Mucosa of gallbladder (tissue), 1 donor: ENCODE measurements at regions not wholly inside any gene's neighbourhood (a gene's known extent, or its start where the extent isn't known, plus 50 kb on each side); places are given as distances from the start of the nearest gene placed in this dataset.
"Not testable (repeated sequence)": the region's sequence is repeated elsewhere in the genome, so short reads cannot be mapped to it uniquely, and the experiment has no call there.

ENCODE experiments used
- DNase-seq: peaks from one replicate; pipeline ENCODE4 v3.0.0-alpha.2; 2020; ENCODE audit warnings: low spot score
- donor health status: DM: no; HTN: no; CAD: no.

DNA sequence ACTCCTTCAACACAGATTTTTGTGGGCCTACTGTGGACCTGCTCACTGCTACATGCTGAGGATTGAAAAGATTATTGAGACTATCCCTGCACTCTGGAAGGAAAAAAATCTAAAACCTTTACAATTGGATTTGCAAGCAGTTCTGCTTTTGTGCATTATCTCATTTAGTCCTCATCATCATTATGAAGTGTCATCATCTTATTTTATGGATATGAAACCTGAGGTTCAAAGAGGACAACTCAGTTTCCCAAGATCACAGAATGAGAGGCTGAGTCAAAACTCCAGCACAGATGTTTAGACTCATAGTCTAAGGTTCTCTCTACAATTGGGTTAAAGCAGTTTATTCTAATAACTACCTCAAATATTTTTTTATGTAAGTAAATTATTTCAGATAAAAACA lies 160.2 kb upstream of the MARCKS start:
- no peak for DNase-seq

DNA sequence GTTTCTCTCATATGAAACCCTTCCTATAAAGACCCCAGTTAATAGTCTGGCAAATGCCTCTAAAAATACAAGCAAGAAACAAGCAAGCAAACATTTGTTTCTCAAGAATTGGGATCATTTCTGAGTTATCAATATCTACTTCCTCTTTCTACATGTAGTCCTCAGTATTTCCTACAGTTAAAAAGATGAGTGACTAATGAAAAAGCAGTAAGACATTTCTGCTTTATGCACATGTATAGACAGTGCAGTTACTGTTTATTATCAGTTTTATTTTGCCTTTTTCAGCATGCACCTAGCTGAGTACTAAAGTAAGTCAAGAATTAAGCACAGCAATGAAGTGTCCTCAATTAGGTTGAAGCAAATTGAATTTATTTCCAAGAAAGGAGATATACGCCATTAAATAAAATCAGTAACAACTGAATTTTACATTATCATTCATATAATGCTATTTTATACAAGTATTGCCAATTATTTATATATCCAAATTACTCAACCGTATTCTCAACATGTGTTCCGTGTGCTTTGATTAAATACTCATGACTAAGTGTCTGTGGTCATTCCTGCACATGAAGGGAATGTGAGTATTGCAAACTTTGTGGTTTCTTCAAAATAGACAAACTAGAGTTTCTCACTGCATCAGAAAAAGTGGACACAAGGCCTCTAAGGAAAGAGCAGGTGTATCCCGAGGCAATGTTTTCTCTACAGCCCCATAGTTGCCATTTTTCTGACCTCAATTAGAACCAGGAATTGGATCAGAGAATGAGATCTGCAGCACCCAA lies 159.3 kb upstream of the MARCKS start:
- DNase-seq: no peak

DNA sequence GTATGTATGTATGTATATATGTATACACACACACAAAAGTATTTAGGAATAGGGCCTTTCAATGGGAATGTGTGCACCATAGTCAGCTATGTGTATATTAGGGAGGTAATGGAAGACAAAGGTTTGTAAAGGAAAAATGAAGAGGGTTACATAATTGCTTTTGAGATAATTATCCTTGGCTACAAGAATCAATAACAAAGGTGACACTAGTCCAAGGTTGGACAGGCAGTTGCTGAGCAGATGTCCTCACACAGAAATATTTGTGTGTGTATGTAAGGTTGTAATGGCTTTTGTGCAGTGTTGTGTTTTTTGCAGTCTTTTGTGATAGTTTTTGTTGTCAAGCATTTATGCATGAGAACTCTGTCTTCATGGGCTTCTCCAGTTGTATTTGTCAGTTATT lies 157.9 kb upstream of the MARCKS start:
- DNase-seq: no peak

DNA sequence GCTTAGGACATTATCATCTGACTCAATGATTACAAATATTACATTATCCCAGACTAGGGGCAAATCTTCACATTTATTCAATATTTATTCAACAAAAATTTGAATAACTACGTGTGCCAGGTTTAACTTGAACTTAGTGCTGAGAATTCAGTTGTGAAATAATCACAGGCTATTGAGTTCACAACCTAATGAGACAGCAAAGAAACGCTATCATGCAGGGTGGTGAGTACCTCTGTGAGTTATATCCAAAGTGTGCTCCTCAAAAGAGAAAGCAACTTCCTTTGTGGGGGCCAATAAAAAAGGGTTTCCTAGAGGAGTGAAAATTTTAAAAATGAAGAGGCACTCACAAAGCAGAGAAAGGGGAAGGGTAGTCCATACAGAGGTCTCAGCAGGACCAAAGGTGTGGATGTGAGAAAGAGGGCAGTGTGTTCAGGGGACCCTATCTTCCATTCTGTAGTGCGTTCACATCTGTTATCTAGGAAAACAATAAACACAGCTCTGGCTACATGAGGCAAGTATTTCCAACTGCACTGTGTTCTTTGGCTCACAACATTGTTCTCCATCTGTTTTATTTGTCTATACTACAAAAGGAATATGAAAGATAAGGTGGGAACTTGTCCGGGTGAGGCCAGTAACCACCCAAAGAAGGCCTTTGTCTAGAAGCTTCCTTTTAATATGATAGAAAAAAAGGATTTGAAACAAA lies 155.4 kb upstream of the MARCKS start:
- no peak for DNase-seq

DNA sequence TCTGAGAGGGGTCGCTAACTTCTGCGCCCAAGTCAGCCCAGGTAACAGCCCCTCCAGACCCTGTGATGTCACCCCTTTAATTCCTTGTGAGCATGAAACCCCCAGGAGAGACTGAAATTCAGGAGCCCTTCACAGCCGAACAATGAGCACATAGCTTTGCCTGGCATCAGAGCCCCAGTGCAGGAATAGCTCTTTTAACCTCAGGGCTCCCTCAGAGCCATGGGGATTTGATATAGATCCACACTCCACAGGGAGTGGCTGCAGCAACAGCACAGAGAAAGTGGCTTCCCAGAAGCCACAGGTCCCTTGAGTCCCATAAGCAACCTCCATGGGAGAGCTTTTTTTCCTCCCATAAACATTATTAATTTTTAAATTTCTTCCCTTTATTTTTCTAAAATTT lies 150.0 kb upstream of the MARCKS start:
- DNase-seq: no peak

DNA sequence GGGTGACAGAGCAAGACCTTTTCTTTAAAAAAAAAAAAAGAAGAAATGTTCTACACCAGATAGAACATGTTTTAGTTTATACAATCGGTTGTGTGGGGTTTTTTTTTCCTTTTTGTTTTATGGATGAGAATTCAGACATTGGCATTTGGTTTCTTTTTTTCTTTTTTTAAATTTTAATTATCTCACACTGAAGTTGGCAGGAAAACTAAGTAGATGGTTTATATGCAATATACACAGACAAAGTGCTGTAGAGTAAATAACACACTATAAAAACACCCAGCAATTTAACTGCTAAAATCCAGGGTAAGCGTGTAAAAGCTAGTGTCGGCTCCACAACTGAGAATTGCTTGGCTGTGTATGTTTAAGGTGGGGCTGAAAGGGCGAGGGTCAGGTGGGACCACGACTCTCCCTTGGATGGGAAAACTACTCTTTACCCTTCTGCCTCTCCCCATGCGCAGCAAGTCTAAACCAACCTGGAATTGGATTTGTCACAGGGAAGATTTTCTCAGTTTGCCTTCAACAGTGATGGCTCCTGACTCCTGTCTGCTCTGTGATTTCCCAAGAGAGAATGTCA lies 147.1 kb upstream of the MARCKS start:
- no peak for DNase-seq

DNA sequence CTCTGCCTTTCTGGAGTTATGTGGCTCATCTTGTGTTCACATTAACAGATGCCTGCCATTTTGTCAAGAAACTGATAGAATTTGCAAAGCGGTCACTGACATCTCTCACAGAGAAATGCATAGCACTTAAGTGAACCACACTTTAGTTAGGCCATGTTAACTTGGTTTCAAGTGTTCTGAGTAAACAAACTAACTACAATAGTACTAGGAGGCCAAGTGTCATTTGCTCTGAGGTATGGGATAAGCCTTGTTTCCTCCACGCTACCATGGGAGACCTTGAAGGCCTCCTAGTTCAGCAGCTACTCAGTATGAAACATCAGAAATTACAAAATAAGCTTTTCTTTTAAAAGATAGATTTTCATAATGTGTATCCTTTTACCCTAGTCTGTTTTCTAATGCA lies 143.5 kb upstream of the MARCKS start:
- DNase-seq: no peak

DNA sequence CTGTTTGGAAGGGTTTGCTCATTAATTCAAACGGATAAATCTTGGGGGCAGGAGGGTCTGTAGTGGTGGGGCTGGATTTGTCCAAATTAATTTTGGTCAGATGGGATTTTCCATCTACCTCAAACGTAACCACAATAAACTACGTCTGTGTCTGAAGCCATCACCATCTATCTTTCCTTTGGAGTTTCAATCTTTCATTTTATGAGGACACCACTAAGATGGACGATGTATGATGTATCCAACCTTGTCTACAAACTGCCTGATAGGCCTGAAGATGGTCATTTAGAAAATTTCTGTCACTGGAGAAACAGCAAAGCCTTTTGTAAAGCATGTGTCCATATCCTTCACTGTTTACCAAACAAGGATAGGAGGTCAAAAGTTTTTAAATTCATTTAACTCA lies 138.6 kb upstream of the MARCKS start:
- DNase-seq: no peak

DNA sequence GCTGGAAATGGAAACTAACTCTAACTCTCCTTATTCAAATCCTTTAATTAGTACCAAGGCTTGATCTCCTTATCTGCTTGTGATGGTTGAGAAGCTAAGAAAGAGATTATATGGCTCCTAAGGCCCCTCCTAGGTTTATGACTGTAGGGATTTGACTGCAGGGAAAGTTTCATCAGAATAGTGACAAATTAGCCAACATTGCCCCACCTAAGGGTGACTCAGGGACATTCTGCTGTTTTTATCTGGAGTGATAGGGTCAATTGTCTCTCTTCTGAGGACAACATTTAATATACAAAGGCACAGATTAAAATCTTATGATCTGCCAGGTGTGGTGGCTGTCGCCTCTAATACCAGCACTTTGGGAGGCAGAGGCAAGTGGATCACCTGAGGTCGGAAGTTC lies 138.1 kb upstream of the MARCKS start:
- DNase-seq: no peak

DNA sequence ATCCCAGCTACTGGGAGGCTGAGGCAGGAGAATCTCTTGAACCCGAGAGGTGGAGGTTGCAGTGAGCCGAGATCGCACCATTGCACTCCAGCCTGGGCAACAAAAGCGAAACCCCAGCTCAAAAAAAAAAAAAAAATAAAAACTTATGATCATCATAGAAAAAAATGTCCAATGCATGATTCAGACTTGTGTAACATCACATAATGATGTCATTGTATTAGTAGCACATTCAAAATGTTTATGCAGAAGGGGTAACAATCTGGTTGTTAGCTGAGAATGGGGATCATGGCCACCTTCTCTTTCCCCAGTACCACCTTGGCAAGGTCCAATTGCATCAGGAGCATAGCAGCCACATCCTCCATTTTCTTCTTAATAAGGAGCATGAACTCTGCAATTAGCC lies 137.6 kb upstream of the MARCKS start:
- no peak for DNase-seq

DNA sequence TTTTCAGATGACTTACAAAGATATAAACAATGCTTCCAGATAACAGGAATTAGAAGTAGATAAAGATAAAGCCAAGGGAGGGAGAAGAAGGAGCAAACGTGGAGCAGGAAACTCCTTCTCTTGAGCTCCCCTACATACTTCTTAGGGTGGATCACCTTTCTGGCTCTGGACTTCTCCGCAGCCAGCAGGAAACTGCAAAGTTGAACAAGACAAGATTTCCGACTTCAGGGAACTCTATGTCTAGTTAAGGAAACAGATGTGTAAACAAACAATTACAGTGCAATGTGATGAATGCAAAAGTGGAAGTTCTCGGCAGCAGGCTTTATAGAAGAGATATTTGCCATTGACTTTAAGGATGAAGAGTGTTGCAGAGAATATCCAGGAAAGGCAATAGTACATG lies 134.0 kb upstream of the MARCKS start:
- no peak for DNase-seq

DNA sequence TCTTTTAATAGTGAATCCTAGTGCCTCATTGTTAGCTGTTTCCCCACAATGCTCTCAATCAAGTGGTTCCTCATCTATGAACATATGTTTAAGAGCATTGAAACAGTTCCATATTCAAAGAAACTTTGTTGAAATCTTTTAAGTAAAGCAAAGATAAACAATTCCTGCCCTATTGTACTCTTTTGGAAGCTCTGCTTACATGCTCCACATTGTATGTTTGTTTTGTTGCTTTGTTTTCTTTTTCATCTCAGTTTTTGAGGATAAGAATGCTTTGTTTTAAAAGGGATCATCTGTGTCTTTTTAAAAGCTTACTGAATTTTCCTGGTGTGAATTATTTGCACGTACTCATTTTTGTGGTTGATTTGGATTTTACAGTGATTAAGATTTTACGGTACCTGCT lies 132.2 kb upstream of the MARCKS start:
- DNase-seq: not testable (repeated sequence)

DNA sequence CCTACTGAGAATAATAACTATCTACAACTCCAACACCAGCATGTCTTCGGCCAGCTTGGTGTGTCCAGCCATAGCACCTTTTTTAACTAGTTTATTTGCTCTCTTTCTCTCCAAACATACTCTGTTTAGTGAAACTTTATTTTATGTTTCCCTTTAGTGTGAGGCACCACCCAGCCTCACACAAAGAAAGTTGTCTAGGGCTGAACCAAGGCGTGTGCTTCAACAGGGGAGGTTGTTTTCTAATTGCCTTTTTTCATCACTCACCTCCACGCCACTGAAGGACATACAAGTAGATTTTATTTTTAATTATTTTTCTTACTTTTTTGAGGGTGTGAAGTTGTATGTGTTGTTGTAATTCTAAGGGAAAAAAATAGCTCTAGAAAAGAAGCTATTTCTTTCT lies 125.6 kb upstream of the MARCKS start:
- no peak for DNase-seq

DNA sequence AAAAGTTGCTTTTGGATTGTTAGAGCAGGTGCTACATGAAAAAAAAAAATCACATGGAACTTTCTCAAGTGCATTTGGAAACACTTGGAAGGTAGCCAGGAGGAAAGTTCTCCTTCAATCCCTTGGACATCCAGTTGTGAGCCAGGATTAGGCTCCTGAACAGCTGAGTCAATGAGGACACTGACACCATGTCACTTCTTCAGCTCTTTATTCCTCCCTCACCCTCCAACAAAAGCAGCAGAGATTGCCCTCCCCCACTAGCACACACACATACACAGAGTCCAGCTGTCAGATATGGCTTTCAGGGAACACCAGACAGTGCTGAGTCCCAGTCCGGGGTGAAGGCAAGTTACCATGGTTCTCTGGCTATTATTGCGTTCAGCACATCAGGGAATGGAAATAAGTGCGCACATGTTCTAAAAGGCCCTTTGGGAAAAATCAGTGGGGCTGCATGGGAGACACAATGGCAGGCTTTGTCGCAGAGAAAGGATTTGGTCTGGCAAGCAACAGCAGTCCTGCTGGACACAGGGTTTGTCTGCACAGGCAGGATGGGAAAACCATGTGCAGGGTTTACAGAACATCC lies 124.7 kb upstream of the MARCKS start:
- no peak for DNase-seq

DNA sequence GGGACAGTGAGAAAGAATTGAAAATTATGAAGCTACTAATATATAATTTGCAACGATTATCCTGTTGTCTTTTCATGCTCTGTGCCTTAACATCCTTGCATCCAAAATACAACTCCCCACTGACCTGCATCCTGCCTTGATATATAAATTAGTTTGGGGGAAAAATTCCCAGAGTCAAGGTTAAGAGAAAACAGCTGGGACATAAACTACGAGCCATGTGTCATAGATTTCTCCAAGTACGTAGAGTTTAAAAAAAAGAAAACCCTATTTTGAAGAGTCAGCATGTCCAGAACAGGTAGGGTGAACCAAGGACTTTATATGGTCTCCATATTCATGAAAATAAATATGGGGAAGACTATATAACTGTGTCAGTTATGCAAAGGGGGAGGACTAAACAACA lies 123.8 kb upstream of the MARCKS start:
- DNase-seq: no peak

DNA sequence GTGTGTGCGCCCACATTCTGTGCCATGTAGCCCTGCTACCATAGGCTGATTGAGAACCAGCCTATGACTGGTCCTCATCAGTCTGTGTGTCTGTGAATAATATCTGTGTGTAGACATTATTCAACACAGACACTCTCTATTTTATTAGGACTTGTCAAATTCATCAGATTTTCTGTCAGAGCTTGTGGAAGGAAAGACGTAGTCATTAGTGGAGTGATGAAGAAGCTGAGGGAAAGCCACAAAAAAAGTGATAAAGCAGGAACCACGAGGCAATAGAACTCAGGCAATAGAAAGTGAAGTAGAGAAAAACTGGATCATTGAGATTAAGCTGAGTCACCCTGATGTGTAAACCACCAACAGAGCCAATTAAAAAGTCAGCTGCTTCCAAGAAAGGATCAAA lies 122.2 kb upstream of the MARCKS start:
- no peak for DNase-seq

DNA sequence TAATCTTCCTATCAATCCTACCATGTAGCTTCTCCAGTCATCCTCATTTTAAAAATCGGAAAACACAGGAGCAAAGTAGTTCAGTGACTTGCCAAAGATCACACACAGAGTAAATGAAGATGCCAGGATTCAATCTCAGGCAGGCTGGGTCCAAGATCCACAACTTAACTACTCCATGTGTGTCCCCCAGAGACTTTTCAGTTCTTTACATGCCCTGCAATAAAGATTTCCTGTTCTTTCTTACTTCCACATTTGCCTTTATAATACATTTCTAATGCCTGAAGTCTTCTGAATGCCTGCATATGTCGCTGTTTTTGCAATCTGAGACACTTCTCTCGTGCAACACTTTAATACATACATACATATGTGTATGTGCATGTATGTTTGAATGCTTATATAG lies 121.7 kb upstream of the MARCKS start:
- DNase-seq: no peak

DNA sequence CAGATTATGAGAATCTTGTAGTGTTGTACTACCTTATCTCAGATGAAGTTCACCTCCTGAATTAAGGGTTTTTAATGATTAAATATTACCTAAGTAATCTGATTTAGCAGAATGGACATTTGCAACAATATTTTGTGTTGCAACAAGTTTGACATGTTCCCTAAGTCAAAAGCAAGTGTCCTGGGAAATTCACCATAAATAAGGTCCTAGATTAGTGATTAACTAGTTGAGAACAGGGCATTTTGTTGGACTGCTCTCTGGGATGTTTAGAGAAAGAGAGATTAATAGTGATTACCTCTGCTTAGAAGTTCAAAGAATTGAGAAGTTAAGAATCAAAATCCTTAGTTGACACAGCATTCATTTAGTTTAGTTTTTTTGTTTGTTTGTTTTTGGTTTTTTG lies 120.2 kb upstream of the MARCKS start:
- no peak for DNase-seq

DNA sequence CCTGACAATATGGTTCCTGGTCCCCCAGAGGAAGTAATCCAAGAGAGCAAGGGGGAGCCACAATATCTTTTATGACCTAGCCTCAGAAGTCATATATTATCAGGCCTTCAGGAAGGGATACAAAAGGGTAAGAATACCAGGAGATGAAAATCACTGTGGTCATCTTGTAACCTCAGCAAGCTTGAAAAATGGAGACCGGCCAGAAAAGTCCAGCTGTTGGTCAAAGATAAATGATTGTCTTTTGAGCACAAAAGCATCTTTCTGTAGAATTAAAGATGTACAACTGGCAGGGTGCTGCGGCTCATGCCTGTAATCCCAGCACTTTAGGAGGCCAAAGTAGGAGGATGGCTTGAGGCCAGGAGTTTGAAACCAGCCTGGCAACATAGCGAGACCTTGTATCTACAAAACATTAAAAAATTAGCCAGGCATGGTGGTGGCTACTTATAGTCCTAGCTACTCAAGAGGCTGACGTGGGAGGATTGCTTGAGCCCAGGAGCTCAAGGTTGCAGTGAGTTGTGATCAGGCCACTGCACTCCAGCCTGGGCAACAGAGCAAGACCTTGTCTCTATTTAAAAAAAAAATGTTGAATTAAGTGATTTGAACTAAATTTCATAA lies 118.0 kb upstream of the MARCKS start:
- DNase-seq: no peak

DNA sequence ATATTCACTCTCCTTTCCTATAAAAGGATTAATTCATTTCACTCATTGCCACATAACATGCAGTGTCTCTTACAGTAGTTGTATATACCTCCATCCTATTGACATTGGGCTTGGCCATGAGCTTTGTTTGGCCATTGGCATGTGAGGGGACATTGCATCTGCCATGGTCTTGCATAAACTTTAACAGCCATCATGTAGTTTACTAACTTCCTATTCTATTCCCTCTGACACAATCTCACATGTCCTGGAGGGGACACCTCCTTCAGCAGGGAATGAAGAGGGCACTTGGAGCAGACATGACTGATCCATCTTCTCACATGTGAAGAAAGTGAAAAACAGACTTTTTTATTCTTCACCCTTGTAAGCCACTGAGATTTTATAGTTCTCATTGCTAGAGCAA lies 115.5 kb upstream of the MARCKS start:
- DNase-seq: no peak

DNA sequence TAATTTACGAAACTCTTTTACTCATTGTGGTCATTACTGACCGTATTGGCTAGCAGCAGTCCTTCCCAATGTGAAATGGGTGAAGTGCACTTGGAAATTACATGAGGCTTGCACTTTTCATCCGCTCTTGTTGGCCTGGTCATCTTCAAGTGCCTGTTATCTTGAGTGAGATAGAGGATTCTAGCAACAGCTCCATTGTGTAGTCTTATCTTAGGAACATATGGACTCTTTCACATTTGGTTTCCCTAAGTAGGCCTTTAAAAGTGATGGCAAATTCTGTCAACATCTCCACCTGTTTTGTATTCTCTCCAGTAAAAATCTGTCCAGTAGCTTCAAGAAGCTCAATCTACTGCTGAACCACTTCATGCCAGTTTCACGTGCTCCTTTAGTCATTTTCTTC lies 114.8 kb upstream of the MARCKS start:
- DNase-seq: no peak

DNA sequence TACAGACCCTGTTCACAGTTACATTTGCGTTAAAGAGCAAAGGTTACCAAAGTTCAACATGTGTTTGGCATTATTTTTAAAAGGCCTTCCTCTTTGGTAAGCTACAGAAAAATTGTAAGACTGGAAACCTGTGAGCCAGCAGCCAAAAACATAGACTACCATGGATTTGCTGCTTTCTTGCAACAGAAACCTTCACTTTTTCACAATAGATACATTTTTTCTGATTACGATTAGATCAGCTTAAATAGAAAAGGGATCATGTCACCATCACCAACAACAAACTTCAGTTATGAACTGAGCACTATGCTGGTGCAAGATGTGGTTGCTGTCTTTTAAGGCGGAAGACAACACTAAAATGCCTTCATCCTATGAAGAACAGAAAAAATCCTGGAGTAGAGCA lies 112.3 kb upstream of the MARCKS start:
- DNase-seq: no peak
